HG02642 (cell line): ENCODE measurements at regions not wholly inside any gene's neighbourhood (a gene's known extent, or its start where the extent isn't known, plus 50 kb on each side); places are given as distances from the start of the nearest gene placed in this dataset.
"Not testable (repeated sequence)": the region's sequence is repeated elsewhere in the genome, so short reads cannot be mapped to it uniquely, and the experiment has no call there.

Source experiments
- ATAC-seq: cut with Tn5 transposase; IDR thresholded peaks from one replicate; pipeline ENCODE4 v1.9.1; 2021; ENCODE audit warnings: mild to moderate bottlenecking; ENCODE audit not compliant: unreplicated experiment, poor library complexity

GRCh38 chr9:88831713-88832407, 159.4 kb upstream of the S1PR3 start:
- no peak for ATAC-seq

DNA sequence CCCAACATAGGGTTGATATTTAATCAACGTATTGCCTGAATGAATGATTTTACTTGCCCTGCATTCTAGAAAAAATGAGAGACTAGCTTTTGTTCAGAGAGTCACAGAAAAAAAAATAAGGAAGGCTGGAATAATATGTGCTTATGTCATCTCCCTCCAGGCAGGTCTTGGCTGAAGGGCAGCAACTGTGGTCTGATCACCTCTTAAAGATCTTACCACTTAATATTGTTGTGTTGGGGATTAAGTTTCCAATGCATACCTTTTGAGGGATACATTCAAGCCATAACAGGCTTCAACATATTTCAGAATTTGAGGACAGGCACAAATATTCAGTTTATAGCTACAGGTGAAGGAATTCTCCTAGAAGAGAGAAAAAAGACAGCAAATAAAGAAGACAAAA, 157.3 kb upstream of the S1PR3 start:
- ATAC-seq: no peak

- no peak for ATAC-seq
Observed at GRCh38 chr9:88835038-88835466, 156.2 kb upstream of the S1PR3 start.

DNA sequence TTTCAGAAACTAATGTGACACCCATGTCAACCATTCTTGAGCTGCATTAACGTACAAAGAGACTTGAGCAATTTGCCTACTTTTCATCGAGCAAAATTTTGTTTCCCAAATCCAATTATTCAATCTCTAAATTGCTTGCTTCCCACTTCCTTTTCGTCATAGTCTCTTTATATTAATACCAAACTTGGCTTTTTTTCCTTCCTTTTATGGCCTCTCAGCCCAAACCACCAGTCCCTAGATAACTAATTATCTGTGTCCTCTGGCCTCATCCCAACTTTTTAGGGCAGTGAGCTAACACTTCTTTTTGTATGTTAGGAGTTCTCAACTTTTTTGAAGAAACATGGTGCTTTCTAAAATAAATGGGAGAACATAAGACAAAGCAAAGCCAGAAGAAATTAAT, 155.5 kb upstream of the S1PR3 start:
- ATAC-seq: no peak

DNA sequence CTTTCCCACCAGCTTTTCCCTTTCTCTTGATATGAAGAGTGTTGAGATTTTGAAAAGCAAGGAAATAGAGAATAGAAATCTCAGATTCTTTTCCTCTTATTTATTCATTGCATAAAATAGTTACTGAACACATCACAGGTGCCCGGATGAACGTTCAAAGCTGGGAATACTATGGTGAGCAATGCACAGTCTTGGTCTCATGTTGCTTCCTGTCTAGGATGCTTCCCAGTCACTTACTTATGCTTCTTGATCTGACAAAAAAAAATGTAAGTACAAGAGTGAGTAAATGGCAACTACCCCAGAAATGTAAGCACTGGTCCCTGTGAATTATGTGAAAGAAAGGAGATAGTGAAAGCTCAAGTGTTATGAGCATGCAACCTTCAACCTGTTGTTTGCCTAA, 153.5 kb upstream of the S1PR3 start:
- ATAC-seq: no peak

DNA sequence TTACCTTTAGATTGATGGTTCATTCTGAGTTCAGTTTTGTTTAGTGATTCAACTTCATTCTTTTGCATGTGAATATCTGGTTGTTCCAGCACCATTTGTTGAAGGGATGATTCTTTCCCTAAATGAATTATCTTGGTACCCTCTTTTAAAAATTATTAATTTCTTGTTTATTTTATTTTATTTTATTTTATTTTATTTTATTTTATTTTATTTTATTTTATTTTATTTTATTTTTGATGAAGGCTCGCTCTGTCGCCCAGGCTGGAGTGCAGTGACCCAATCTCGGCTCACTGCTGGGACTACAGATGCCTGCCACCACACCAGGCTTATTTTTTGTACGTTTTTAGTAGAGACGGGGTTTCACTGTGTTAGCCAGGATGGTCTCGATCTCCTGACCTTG, 141.4 kb upstream of the S1PR3 start:
- ATAC-seq: not testable (repeated sequence)

- ATAC-seq: no peak
Observed at GRCh38 chr9:88852794-88853193, 138.5 kb upstream of the S1PR3 start.

DNA sequence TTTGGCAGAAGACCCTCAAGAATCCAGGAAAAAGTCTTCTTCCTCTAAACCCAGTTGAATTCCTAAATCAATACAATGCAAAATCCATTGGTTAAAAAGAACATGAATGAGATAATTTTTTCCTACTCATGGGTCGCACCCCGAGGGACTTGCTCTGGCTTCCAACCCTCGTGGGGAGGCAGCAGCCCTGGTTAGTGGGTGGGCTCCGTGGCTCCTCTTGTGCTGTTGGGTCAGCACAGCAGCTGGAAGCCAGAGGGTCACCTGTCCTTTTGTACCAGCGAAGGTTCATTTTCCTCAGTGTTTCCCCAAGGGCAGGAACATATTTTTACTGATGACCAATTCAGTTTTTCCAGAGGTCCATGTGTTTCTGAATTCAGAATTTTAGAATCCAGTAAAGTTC, 120.6 kb upstream of the S1PR3 start:
- no peak for ATAC-seq

DNA sequence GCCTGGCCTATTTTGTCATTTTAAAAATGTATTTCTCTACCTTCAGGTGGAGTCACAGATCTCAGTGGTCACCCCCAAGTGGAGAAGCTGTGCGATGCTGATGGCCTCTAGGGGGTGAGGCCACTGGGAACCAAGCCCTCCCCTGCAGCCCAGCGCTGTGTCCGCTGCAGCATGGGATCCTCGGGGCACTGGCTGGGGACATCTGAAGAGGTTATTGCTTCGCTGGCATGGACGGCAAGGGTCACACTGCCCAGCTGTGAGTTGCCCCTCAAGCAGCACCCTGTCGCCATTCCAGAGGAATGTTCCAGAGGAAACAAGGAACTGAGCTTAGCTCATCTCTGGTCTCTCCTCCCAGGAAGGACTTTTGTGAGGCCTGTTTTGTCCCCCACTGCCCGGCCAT, 119.6 kb upstream of the S1PR3 start:
- ATAC-seq: no peak

GRCh38 chr9:88872192-88872946, 118.9 kb upstream of the S1PR3 start:
- ATAC-seq: no peak

DNA sequence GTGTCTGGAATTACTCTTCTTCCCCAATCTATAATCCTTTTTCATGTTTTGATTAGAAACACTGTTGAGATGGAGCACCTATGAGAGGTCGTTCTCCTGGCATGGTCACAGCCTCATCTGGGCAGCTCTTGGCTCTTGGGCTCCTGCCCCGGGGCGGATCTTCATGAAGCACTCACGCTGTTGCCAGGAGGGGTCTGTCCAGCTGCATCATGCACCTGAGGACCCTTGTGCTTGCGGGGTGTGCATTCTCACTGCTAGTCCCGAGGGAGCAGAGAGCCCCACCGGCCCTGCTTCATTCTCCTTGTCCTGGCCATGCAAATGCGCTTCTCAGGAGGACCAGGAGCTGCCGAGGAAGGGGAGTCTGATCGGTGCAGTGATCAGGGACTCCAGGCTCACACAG, 117.6 kb upstream of the S1PR3 start:
- ATAC-seq: no peak

DNA sequence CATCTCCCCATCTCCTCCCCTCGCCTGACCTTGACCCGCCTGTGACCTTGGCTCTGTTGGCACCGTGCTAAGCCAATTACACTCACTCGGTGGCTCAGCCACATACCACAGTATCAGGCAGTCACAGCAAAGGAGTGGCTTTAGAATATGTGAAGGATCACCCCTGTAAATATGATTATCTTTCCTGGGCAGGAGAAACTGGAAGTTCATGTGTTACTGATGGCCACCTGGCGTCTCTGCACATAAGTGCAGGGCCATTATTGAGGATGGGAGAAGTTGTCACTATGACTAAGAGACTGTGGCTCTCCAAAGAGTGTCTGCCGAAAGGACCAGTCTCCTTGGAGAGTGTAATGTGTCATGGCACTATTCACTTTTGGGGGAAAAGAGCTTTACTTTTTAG, 116.9 kb upstream of the S1PR3 start:
- no peak for ATAC-seq

GRCh38 chr9:88875400-88876120, 115.7 kb upstream of the S1PR3 start:
- ATAC-seq: no peak

DNA sequence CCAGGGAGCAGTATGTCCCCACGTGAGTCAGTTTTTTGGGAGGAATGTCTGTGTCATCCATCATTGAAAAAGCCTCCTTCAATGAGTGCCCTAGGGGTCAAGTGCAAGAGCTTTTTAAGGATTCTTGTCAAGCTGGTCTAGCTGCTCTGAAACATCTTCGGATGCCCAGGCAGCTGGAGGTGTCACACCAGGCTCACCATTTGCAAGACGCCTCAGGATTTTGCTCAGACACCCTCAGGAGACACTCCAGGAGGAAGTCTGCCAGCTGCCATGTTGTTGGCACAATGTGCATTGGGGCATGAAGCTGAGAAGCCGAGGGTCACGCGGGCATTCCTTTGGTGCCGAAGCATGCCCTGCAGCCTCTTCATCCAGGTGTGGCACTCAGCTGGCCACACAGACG, 111.1 kb upstream of the S1PR3 start:
- no peak for ATAC-seq

DNA sequence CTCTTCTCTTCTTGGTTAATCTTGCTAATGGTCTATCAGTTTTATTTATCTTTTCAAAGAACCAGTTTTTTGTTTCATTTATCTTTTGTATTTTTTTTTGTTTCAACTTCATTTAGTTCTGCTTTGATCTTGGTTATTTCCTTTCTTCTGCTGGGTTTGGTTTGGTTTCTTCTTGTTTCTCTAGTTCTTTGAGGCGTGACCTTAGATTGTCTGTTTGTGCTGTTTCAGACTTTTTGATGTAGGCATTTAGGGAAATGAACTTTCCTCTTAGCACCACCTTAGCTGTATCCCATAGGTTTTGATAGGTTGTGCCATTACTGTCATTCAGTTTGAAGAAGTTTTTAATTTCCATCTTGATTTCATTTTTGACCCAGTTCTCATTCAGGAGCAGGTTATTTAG, 107.0 kb upstream of the S1PR3 start:
- ATAC-seq: not testable (repeated sequence)

- not testable (repeated sequence) for ATAC-seq
Observed at GRCh38 chr9:88886762-88887161, 104.5 kb upstream of the S1PR3 start.

- no peak for ATAC-seq
Observed at GRCh38 chr9:88889386-88889785, 101.9 kb upstream of the S1PR3 start.

- ATAC-seq: no peak
Observed at GRCh38 chr9:88890546-88890945, 100.7 kb upstream of the S1PR3 start.

- no peak for ATAC-seq
Observed at GRCh38 chr9:88891040-88891439, 100.2 kb upstream of the S1PR3 start.

GRCh38 chr9:88892724-88893123, 98.5 kb upstream of the S1PR3 start:
- ATAC-seq: no peak

DNA sequence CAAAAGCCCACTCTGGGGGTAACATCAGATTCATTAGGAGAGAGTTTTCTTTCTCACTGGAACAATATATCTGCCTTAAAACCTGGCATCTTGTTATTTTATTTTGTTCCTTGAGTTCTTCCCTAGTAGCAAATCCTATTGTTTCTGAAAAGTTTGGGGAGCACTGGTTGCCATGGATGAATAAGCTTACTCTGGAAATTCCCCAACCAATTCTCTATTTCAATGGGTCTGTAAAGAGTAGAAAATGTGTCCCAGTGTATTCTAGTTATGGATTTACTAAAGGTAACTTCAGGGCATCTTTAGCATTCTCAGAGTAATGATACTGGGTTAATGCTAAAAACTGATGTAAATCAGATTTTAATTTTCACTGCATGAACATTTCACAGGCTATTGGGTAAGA, 94.2 kb upstream of the S1PR3 start:
- no peak for ATAC-seq
